PC-3 (cell line): ENCODE measurements at regions not wholly inside any gene's neighbourhood (a gene's known extent, or its start where the extent isn't known, plus 50 kb on each side); places are given as distances from the start of the nearest gene placed in this dataset.

ENCODE experiments used
- CTCF ChIP-seq: fragments of 300-600 bp; sonication (generic); conservative IDR thresholded peaks from 2 replicates; pipeline ENCODE4 v1.5.1; 2017; ENCODE audit warnings: antibody characterized with exemption, low read depth, mild to moderate bottlenecking, low read length
- EZH2 ChIP-seq: fragments of 300-600 bp; sonication (generic); IDR thresholded peaks from one replicate; pipeline ENCODE4 v1.6.1; 2017; ENCODE audit warnings: antibody characterized with exemption, mild to moderate bottlenecking, low read length; ENCODE audit not compliant: unreplicated experiment
- EZH2phosphoT487 ChIP-seq: fragments of 300-600 bp; sonication (generic); IDR thresholded peaks from 2 replicates; pipeline ENCODE4 v1.6.1; 2018; ENCODE audit warnings: mild to moderate bottlenecking, antibody characterized with exemption, low read length, borderline replicate concordance

GRCh38 chr6:154925130-154925529 is 70.0 kb upstream of the TIAM2 start:
- TF ChIP-seq EZH2phosphoT487 (no peak), CTCF (no peak), EZH2 (no peak)
